ENCODE measurements at regions not wholly inside any gene's neighbourhood (a gene's known extent, or its start where the extent isn't known, plus 50 kb on each side); places are given as distances from the start of the nearest gene placed in this dataset.

GRCh38 chr3:82736696-82737277 lies 975.3 kb upstream of the GBE1 start:
- DNase-seq (ENCODE audit: low spot score), result no peak
- Mint-ChIP-seq H3K9me3 (ENCODE audit: unreplicated experiment) (no peaks in the 10 kb centered on the region), H3K27ac (ENCODE audit: unreplicated experiment) (no peak overlapping the region), H3K27me3 (ENCODE audit: unreplicated experiment) (no peaks in the 10 kb centered on the region), H3K4me3 (ENCODE audit: unreplicated experiment) (no peak overlapping the region), H3K36me3 (ENCODE audit: low read depth, unreplicated experiment) (no peaks in the 10 kb centered on the region), H3K4me1 (ENCODE audit: unreplicated experiment) (no peaks in the 10 kb centered on the region)
- no peak for TF ChIP-seq CTCF (IDR thresholded peaks at IDR 0.05; ENCODE audit: unreplicated experiment)

- no peak overlapping the region for H3K27ac Mint-ChIP-seq (ENCODE audit: unreplicated experiment)
- peaks cover 4% of the 10 kb centered on the region for H3K9me3 Mint-ChIP-seq (ENCODE audit: unreplicated experiment)
- H3K27me3 Mint-ChIP-seq (ENCODE audit: unreplicated experiment), result peaks cover 3% of the 10 kb centered on the region
- no peak for DNase-seq (ENCODE audit: low spot score)
- no peak for TF ChIP-seq CTCF (IDR thresholded peaks at IDR 0.05; ENCODE audit: unreplicated experiment)
- H3K4me3 Mint-ChIP-seq (ENCODE audit: unreplicated experiment), result no peak overlapping the region
- peaks cover 3% of the 10 kb centered on the region for H3K36me3 Mint-ChIP-seq (ENCODE audit: low read depth, unreplicated experiment)
- no peaks in the 10 kb centered on the region for H3K4me1 Mint-ChIP-seq (ENCODE audit: unreplicated experiment)
Observed at GRCh38 chr3:82715091-82715856, 953.8 kb upstream of the GBE1 start.

- TF ChIP-seq CTCF (IDR thresholded peaks at IDR 0.05; ENCODE audit: unreplicated experiment), result no peak
- H3K4me3 Mint-ChIP-seq (ENCODE audit: unreplicated experiment), result no peak overlapping the region
- no peak overlapping the region for H3K27ac Mint-ChIP-seq (ENCODE audit: unreplicated experiment)
- no peaks in the 10 kb centered on the region for H3K9me3 Mint-ChIP-seq (ENCODE audit: unreplicated experiment)
- no peaks in the 10 kb centered on the region for H3K27me3 Mint-ChIP-seq (ENCODE audit: unreplicated experiment)
- no peaks in the 10 kb centered on the region for H3K36me3 Mint-ChIP-seq (ENCODE audit: low read depth, unreplicated experiment)
- no peaks in the 10 kb centered on the region for H3K4me1 Mint-ChIP-seq (ENCODE audit: unreplicated experiment)
- DNase-seq (ENCODE audit: low spot score), result no peak
Observed at GRCh38 chr3:82707035-82707434, 945.6 kb upstream of the GBE1 start.

- DNase-seq (ENCODE audit: low spot score), result no peak
- no peak for TF ChIP-seq CTCF (IDR thresholded peaks at IDR 0.05; ENCODE audit: unreplicated experiment)
- no peaks in the 10 kb centered on the region for H3K9me3 Mint-ChIP-seq (ENCODE audit: unreplicated experiment)
- no peaks in the 10 kb centered on the region for H3K27me3 Mint-ChIP-seq (ENCODE audit: unreplicated experiment)
- no peak overlapping the region for H3K4me3 Mint-ChIP-seq (ENCODE audit: unreplicated experiment)
- H3K36me3 Mint-ChIP-seq (ENCODE audit: low read depth, unreplicated experiment), result no peaks in the 10 kb centered on the region
- H3K4me1 Mint-ChIP-seq (ENCODE audit: unreplicated experiment), result no peaks in the 10 kb centered on the region
- no peak overlapping the region for H3K27ac Mint-ChIP-seq (ENCODE audit: unreplicated experiment)
Observed at GRCh38 chr3:82685761-82686160, 924.3 kb upstream of the GBE1 start.

GRCh38 chr3:82676356-82677026 lies 915.0 kb upstream of the GBE1 start:
- no peak for DNase-seq (ENCODE audit: low spot score)
- Mint-ChIP-seq H3K36me3 (ENCODE audit: low read depth, unreplicated experiment) (no peaks in the 10 kb centered on the region), H3K27me3 (ENCODE audit: unreplicated experiment) (no peaks in the 10 kb centered on the region), H3K4me1 (ENCODE audit: unreplicated experiment) (no peaks in the 10 kb centered on the region), H3K27ac (ENCODE audit: unreplicated experiment) (no peak overlapping the region), H3K9me3 (ENCODE audit: unreplicated experiment) (no peaks in the 10 kb centered on the region), H3K4me3 (ENCODE audit: unreplicated experiment) (no peak overlapping the region)
- no peak for TF ChIP-seq CTCF (IDR thresholded peaks at IDR 0.05; ENCODE audit: unreplicated experiment)
